Gastrocnemius medialis (tissue), 4 donors: ENCODE measurements at regions not wholly inside any gene's neighbourhood (a gene's known extent, or its start where the extent isn't known, plus 50 kb on each side); places are given as distances from the start of the nearest gene placed in this dataset.

Experiments used
- ATAC-seq, 2 donors: fragments of 150-250 bp; one replicate each; pipeline ENCODE4 v1.9.1; 2016
- DNase-seq, 2 donors: peaks; one replicate each; pipeline ENCODE4 v3.0.0-alpha.2; 2019
- H3K27ac ChIP-seq, 4 donors: fragments of 200-600 bp; sonication (generic); 1 replicate in 1 of 4; 2 replicates in 3 of 4; pipeline ENCODE4 v1.5.1; 2016 to 2018; ENCODE audit warnings: mild to moderate bottlenecking in 2 of 4, moderate library complexity in 1 of 4
- H3K27me3 ChIP-seq, 3 donors: fragments of 200-600 bp; sonication (generic) in 2 of 3; 1 replicate in 1 of 3; 2 replicates in 2 of 3; pipeline versions ENCODE4 v1.5.1 to v1.6.0; 2016 to 2019; ENCODE audit warnings: mild to moderate bottlenecking in 1 of 3, moderate library complexity in 1 of 3
- H3K36me3 ChIP-seq, 2 donors: fragments of 200-600 bp; sonication (generic) in 1 of 2; one replicate each; pipeline ENCODE4 v1.5.1; 2017 to 2018
- H3K4me1 ChIP-seq, 2 donors: fragments of 200-600 bp; sonication (generic) in 1 of 2; one replicate each; pipeline ENCODE4 v1.5.1; 2016 to 2017; ENCODE audit warnings: mild to moderate bottlenecking in 2 of 2
- H3K4me3 ChIP-seq, 4 donors: fragments of 200-600 bp; sonication (generic) in 3 of 4; 1 replicate in 1 of 4; 2 replicates in 3 of 4; pipeline ENCODE4 v1.5.1; 2016 to 2019; ENCODE audit warnings: mild to moderate bottlenecking in 2 of 4
- H3K9me3 ChIP-seq, 3 donors: fragments of 200-600 bp; sonication (generic) in 2 of 3; 1 replicate in 1 of 3; 2 replicates in 2 of 3; pipeline ENCODE4 v1.5.1; 2016 to 2019
- CTCF ChIP-seq, 5 experiments: fragments of 450-650 bp in 3 of 5; fragments of 200-600 bp in 2 of 5; sonication (generic) in 2 of 5; IDR thresholded peaks in 4 of 5; conservative IDR thresholded peaks in 1 of 5; 1 replicate in 4 of 5; 2 replicates in 1 of 5; pipeline ENCODE4 v1.5.1; 2016 to 2019; ENCODE audit warnings: antibody characterized with exemption in 5 of 5, mild to moderate bottlenecking in 3 of 5, moderate library complexity in 3 of 5
- POLR2A ChIP-seq, 2 donors: fragments of 450-650 bp; IDR thresholded peaks; one replicate each; pipeline ENCODE4 v1.6.1; 2017; ENCODE audit warnings: antibody characterized with exemption in 2 of 2, mild to moderate bottlenecking in 2 of 2, moderate library complexity in 2 of 2
- in situ Hi-C, 4 donors: fragments of 200-750 bp; cut with MboI; loops; one replicate each; pipeline versions ENCODE4 v1.15.0 to v1.8.0; 2017; ENCODE audit warnings: low sequenced_read_pairs in 4 of 4
- intact Hi-C: fragments of 100-400 bp; cut with DNase I; formaldehyde crosslinking; loops from one replicate; pipeline ENCODE4 v1.15.1; 2023; ENCODE audit warnings: low total_unique reads

GRCh38 chr12:61891632-61892031 lies 368.6 kb upstream of the USP15 start:
- H3K36me3 ChIP-seq = no peaks in the 10 kb centered on the region
- intact Hi-C loops = no loop called here
- no peak for TF ChIP-seq CTCF (IDR thresholded peaks at IDR 0.05 in 4 of 5, conservative IDR thresholded peaks at IDR 0.05 in 1 of 5)
- no peak for TF ChIP-seq POLR2A (IDR thresholded peaks at IDR 0.05)
- H3K27me3 ChIP-seq = no peaks in the 10 kb centered on the region
- ATAC-seq (no peak), DNase-seq (no peak)
- in situ Hi-C loops = no loop called here
- H3K4me3 ChIP-seq = no peak overlapping the region
- H3K4me1 ChIP-seq = no peaks in the 10 kb centered on the region
- no peaks in the 10 kb centered on the region for H3K9me3 ChIP-seq
- H3K27ac ChIP-seq = no peak overlapping the region

GRCh38 chr12:61894168-61894567 lies 366.0 kb upstream of the USP15 start:
- in situ Hi-C loops = no loop called here
- no peak for ATAC-seq
- DNase-seq = no peak
- intact Hi-C loops = no loop called here
- H3K4me3 ChIP-seq = no peak overlapping the region
- no peaks in the 10 kb centered on the region for H3K4me1 ChIP-seq
- TF ChIP-seq CTCF (IDR thresholded peaks at IDR 0.05 in 4 of 5, conservative IDR thresholded peaks at IDR 0.05 in 1 of 5) (no peak), POLR2A (IDR thresholded peaks at IDR 0.05) (no peak)
- H3K27ac ChIP-seq = no peak overlapping the region
- no peaks in the 10 kb centered on the region for H3K36me3 ChIP-seq
- no peaks in the 10 kb centered on the region for H3K9me3 ChIP-seq
- no peaks in the 10 kb centered on the region for H3K27me3 ChIP-seq

GRCh38 chr12:61896436-61896835 lies 363.8 kb upstream of the USP15 start:
- Histone ChIP-seq H3K27ac (no peak overlapping the region), H3K36me3 (no peaks in the 10 kb centered on the region), H3K4me3 (no peak overlapping the region), H3K27me3 (no peaks in the 10 kb centered on the region), H3K9me3 (no peaks in the 10 kb centered on the region), H3K4me1 (no peaks in the 10 kb centered on the region)
- no peak for DNase-seq
- intact Hi-C loops = no loop called here
- TF ChIP-seq CTCF (IDR thresholded peaks at IDR 0.05 in 4 of 5, conservative IDR thresholded peaks at IDR 0.05 in 1 of 5) = no peak
- TF ChIP-seq POLR2A (IDR thresholded peaks at IDR 0.05) = no peak
- in situ Hi-C loops = no loop called here
- no peak for ATAC-seq

- H3K36me3 ChIP-seq = no peaks in the 10 kb centered on the region
- in situ Hi-C loops (no loop called here), intact Hi-C loops (no loop called here)
- no peaks in the 10 kb centered on the region for H3K4me1 ChIP-seq
- no peak for TF ChIP-seq POLR2A (IDR thresholded peaks at IDR 0.05)
- TF ChIP-seq CTCF (IDR thresholded peaks at IDR 0.05 in 4 of 5, conservative IDR thresholded peaks at IDR 0.05 in 1 of 5) = no peak
- ATAC-seq (no peak), DNase-seq (no peak)
- no peaks in the 10 kb centered on the region for H3K9me3 ChIP-seq
- no peak overlapping the region for H3K4me3 ChIP-seq
- H3K27ac ChIP-seq = no peak overlapping the region
- H3K27me3 ChIP-seq = no peaks in the 10 kb centered on the region
Observed at GRCh38 chr12:61902403-61902802, 357.8 kb upstream of the USP15 start.

GRCh38 chr12:61911113-61911512 lies 349.1 kb upstream of the USP15 start:
- H3K27me3 ChIP-seq = no peaks in the 10 kb centered on the region
- no peak for DNase-seq
- no peaks in the 10 kb centered on the region for H3K4me1 ChIP-seq
- in situ Hi-C loops = no loop called here
- H3K4me3 ChIP-seq = no peak overlapping the region
- H3K27ac ChIP-seq = no peak overlapping the region
- no peaks in the 10 kb centered on the region for H3K36me3 ChIP-seq
- intact Hi-C loops = no loop called here
- ATAC-seq = no peak
- TF ChIP-seq POLR2A (IDR thresholded peaks at IDR 0.05) (no peak), CTCF (IDR thresholded peaks at IDR 0.05 in 4 of 5, conservative IDR thresholded peaks at IDR 0.05 in 1 of 5) (no peak)
- no peaks in the 10 kb centered on the region for H3K9me3 ChIP-seq
